Activated naive CD8-positive, alpha-beta T cell treated with anti-CD3 and anti-CD28 coated beads, Interleukin-2, amount 50 U/mL, for 24 hours (primary cell): ENCODE measurements at regions not wholly inside any gene's neighbourhood (a gene's known extent, or its start where the extent isn't known, plus 50 kb on each side); places are given as distances from the start of the nearest gene placed in this dataset.
"Not testable (repeated sequence)": the region's sequence is repeated elsewhere in the genome, so short reads cannot be mapped to it uniquely, and the experiment has no call there.

Source experiments
- ATAC-seq: fragments of 150-1000 bp; cut with Tn5 transposase; one replicate; pipeline ENCODE4 v1.10.0; 2021
- DNase-seq: peaks from one replicate; pipeline ENCODE4 v3.0.0; 2021
- H3K27ac Mint-ChIP-seq: one replicate; pipeline ENCODE4 v1.8.0; 2021; ENCODE audit warnings: mild to moderate bottlenecking, mixed read lengths
- H3K27me3 Mint-ChIP-seq: one replicate; pipeline ENCODE4 v1.8.0; 2021; ENCODE audit warnings: mixed read lengths
- H3K36me3 Mint-ChIP-seq: one replicate; pipeline ENCODE4 v1.8.0; 2021; ENCODE audit warnings: low read depth, mixed read lengths
- H3K4me1 Mint-ChIP-seq: one replicate; pipeline ENCODE4 v1.8.0; 2021; ENCODE audit warnings: mixed read lengths
- H3K4me3 Mint-ChIP-seq: one replicate; pipeline ENCODE4 v1.8.0; 2021; ENCODE audit warnings: mild to moderate bottlenecking, moderate library complexity, mixed read lengths
- H3K9me3 Mint-ChIP-seq: one replicate; pipeline ENCODE4 v1.8.0; 2021; ENCODE audit warnings: mixed read lengths

DNA sequence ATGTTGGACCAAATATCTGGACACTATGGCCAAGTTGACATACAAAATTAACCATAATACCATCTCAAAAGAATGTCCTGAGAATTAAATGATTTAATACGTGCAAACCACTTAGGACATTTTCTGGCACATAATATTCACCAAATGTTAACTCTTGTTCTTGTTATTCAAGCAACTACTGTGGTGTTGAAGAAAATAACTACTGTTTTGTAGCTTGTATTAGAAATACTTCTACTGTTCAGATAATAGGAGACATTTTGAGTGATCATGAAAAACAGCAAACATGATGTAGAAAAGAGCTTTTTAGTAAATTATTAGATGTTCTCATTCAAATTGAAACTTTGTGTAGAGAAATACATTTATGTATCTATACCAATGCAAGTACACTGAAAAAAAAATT is 140.7 kb upstream of the SMIM31 start:
- Mint-ChIP-seq H3K4me1 (no peaks in the 10 kb centered on the region), H3K27me3 (no peaks in the 10 kb centered on the region), H3K36me3 (no peaks in the 10 kb centered on the region), H3K27ac (no peak overlapping the region), H3K9me3 (no peaks in the 10 kb centered on the region), H3K4me3 (no peak overlapping the region)
- DNase-seq (no peak), ATAC-seq (no peak)

- DNase-seq: no peak
- Mint-ChIP-seq H3K36me3 (no peaks in the 10 kb centered on the region), H3K27ac (no peak overlapping the region), H3K9me3 (no peaks in the 10 kb centered on the region), H3K4me3 (no peak overlapping the region), H3K27me3 (peaks cover 2% of the 10 kb centered on the region), H3K4me1 (no peaks in the 10 kb centered on the region)
- no peak for ATAC-seq
These were observed 140.1 kb upstream of the SMIM31 start for GRCh38 chr4:164613792-164614191.

GRCh38 chr4:164614329-164614728 is 139.6 kb upstream of the SMIM31 start:
- Mint-ChIP-seq H3K4me3 (no peak overlapping the region), H3K4me1 (no peaks in the 10 kb centered on the region), H3K27ac (no peak overlapping the region), H3K9me3 (no peaks in the 10 kb centered on the region), H3K36me3 (no peaks in the 10 kb centered on the region), H3K27me3 (peaks cover 2% of the 10 kb centered on the region)
- no peak for ATAC-seq
- DNase-seq: no peak

- no peak overlapping the region for H3K27ac Mint-ChIP-seq
- no peak for ATAC-seq
These were observed 138.9 kb upstream of the SMIM31 start for GRCh38 chr4:164614999-164615398.

GRCh38 chr4:164615964-164616363 is 138.0 kb upstream of the SMIM31 start:
- no peak for ATAC-seq
- H3K9me3 Mint-ChIP-seq: no peaks in the 10 kb centered on the region
- DNase-seq: no peak
- no peaks in the 10 kb centered on the region for H3K36me3 Mint-ChIP-seq
- no peak overlapping the region for H3K4me3 Mint-ChIP-seq
- no peaks in the 10 kb centered on the region for H3K4me1 Mint-ChIP-seq
- peaks cover 2% of the 10 kb centered on the region for H3K27me3 Mint-ChIP-seq
- no peak overlapping the region for H3K27ac Mint-ChIP-seq

More at GRCh38 chr4:164614999-164615398, 138.9 kb upstream of the SMIM31 start:
- H3K4me3 Mint-ChIP-seq: no peak overlapping the region
- no peaks in the 10 kb centered on the region for H3K36me3 Mint-ChIP-seq
- peaks cover 2% of the 10 kb centered on the region for H3K27me3 Mint-ChIP-seq
- no peaks in the 10 kb centered on the region for H3K9me3 Mint-ChIP-seq
- no peak for DNase-seq
- H3K4me1 Mint-ChIP-seq: no peaks in the 10 kb centered on the region

- peaks cover 2% of the 10 kb centered on the region for H3K27me3 Mint-ChIP-seq
These were observed 137.0 kb upstream of the SMIM31 start for GRCh38 chr4:164616961-164617360.

GRCh38 chr4:164617426-164617825 is 136.5 kb upstream of the SMIM31 start:
- H3K4me1 Mint-ChIP-seq: no peaks in the 10 kb centered on the region
- no peak for DNase-seq
- H3K9me3 Mint-ChIP-seq: no peaks in the 10 kb centered on the region
- H3K27me3 Mint-ChIP-seq: peaks cover 2% of the 10 kb centered on the region
- H3K4me3 Mint-ChIP-seq: no peak overlapping the region
- no peak overlapping the region for H3K27ac Mint-ChIP-seq
- H3K36me3 Mint-ChIP-seq: no peaks in the 10 kb centered on the region
- no peak for ATAC-seq

More at GRCh38 chr4:164616961-164617360, 137.0 kb upstream of the SMIM31 start:
- H3K4me3 Mint-ChIP-seq: no peak overlapping the region
- H3K27ac Mint-ChIP-seq: no peak overlapping the region
- ATAC-seq (no peak), DNase-seq (no peak)
- H3K4me1 Mint-ChIP-seq: no peaks in the 10 kb centered on the region
- H3K36me3 Mint-ChIP-seq: no peaks in the 10 kb centered on the region
- no peaks in the 10 kb centered on the region for H3K9me3 Mint-ChIP-seq

DNA sequence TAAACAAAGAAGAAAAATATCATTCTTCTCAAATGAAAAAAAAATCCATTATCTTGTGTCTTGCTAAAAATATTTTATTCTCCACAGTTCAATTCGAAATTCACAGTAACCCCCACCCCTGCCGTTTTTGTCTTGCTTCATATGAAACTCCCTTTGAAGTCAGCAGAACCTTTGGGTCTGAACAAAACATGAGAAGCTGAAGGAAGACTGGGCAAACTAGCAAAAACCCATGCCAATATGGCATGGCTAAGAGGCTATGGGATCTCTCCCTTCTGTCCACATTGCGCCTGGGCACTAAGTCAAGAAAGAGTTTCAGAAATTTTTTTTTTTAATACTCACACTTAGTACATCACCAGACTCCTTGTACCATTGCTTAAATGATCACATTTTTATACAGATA is 136.0 kb upstream of the SMIM31 start:
- no peak for ATAC-seq
- H3K4me1 Mint-ChIP-seq: no peaks in the 10 kb centered on the region

GRCh38 chr4:164621886-164622521 is 131.9 kb upstream of the SMIM31 start:
- Mint-ChIP-seq H3K27ac (no peak overlapping the region), H3K36me3 (no peaks in the 10 kb centered on the region), H3K4me1 (no peaks in the 10 kb centered on the region), H3K9me3 (peaks cover 12% of the 10 kb centered on the region), H3K4me3 (no peak overlapping the region), H3K27me3 (peaks cover 4% of the 10 kb centered on the region)
- DNase-seq (no peak), ATAC-seq (no peak)

More for the DNA sequence above, 136.0 kb upstream of the SMIM31 start:
- H3K27ac Mint-ChIP-seq: no peak overlapping the region
- no peaks in the 10 kb centered on the region for H3K36me3 Mint-ChIP-seq
- no peak overlapping the region for H3K4me3 Mint-ChIP-seq
- no peaks in the 10 kb centered on the region for H3K9me3 Mint-ChIP-seq
- no peak for DNase-seq
- H3K27me3 Mint-ChIP-seq: peaks cover 2% of the 10 kb centered on the region

- no peak overlapping the region for H3K27ac Mint-ChIP-seq
- H3K4me1 Mint-ChIP-seq: no peaks in the 10 kb centered on the region
- H3K36me3 Mint-ChIP-seq: no peaks in the 10 kb centered on the region
- DNase-seq: no peak
- peaks cover 12% of the 10 kb centered on the region for H3K9me3 Mint-ChIP-seq
- no peak for ATAC-seq
- peaks cover 4% of the 10 kb centered on the region for H3K27me3 Mint-ChIP-seq
- no peak overlapping the region for H3K4me3 Mint-ChIP-seq
These were observed 130.8 kb upstream of the SMIM31 start for GRCh38 chr4:164623099-164623498.

- no peaks in the 10 kb centered on the region for H3K36me3 Mint-ChIP-seq
- H3K4me3 Mint-ChIP-seq: no peak overlapping the region
- DNase-seq (no peak), ATAC-seq (no peak)
- H3K27ac Mint-ChIP-seq: no peak overlapping the region
- no peaks in the 10 kb centered on the region for H3K9me3 Mint-ChIP-seq
- H3K27me3 Mint-ChIP-seq: no peaks in the 10 kb centered on the region
- H3K4me1 Mint-ChIP-seq: no peaks in the 10 kb centered on the region
These were observed 114.9 kb upstream of the SMIM31 start for GRCh38 chr4:164639001-164639400.

DNA sequence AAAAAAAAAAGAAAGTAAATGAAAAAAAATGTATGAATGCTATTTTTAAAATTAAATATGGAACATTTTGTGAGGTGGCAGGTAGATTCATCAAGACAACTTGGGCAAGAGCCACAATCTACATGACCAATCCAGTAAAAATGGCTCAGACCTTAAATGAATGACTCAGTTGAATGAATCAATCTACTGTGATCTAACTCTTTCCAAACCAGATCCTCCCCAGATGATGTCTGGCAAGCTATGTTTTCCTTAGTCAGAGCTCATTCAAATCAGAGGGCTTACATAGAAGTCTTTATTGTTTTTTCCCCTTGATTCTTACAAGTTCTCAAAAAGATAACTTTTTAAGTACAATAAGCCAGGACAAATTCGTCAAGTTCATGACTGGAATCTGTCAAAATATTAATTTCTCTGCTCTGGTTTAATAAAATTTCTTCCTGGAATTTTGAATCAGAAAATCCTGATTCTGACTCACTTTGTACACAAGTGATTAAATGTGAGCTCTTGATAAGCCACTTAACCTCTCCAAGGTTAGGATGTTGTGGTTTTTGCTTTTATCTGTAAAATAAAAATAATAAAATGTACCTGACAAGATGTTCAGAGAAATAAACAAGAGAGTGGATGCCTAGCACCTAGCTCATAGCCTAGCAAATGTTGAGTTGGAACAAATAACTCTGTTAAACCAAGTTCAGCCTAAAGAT is 105.6 kb upstream of the SMIM31 start:
- no peaks in the 10 kb centered on the region for H3K27me3 Mint-ChIP-seq
- no peak for DNase-seq
- H3K9me3 Mint-ChIP-seq: no peaks in the 10 kb centered on the region
- no peaks in the 10 kb centered on the region for H3K4me1 Mint-ChIP-seq
- H3K4me3 Mint-ChIP-seq: no peak overlapping the region
- ATAC-seq: peak; percentile 43
- H3K27ac Mint-ChIP-seq: no peak overlapping the region
- H3K36me3 Mint-ChIP-seq: no peaks in the 10 kb centered on the region

DNA sequence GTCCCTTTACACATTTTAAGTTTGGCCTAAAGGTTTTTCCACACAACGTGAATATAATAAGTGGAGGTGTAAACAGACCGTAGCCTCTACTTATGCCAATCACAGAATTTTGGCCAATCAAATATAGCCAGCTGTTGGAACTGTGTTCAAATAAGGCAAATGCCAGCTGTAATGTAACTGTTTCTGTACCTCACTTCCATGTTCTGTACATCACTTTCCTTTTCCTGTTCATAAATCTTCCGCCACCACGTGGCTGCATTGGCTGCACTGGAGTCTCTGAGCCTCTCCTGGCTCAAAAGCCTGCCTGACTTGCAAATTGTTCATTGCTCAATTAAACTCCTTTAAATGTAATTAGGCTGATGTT is 105.1 kb upstream of the SMIM31 start:
- H3K27ac Mint-ChIP-seq: no peak overlapping the region
- DNase-seq: no peak
- H3K4me1 Mint-ChIP-seq: no peaks in the 10 kb centered on the region
- H3K9me3 Mint-ChIP-seq: no peaks in the 10 kb centered on the region
- no peaks in the 10 kb centered on the region for H3K36me3 Mint-ChIP-seq
- ATAC-seq: no peak
- no peaks in the 10 kb centered on the region for H3K27me3 Mint-ChIP-seq
- no peak overlapping the region for H3K4me3 Mint-ChIP-seq

- Mint-ChIP-seq H3K4me3 (no peak overlapping the region), H3K36me3 (no peaks in the 10 kb centered on the region), H3K27me3 (no peaks in the 10 kb centered on the region), H3K27ac (no peak overlapping the region), H3K9me3 (peaks cover 18% of the 10 kb centered on the region), H3K4me1 (no peaks in the 10 kb centered on the region)
- no peak for ATAC-seq
- DNase-seq: no peak
These were observed 94.2 kb upstream of the SMIM31 start for GRCh38 chr4:164659765-164660164.

DNA sequence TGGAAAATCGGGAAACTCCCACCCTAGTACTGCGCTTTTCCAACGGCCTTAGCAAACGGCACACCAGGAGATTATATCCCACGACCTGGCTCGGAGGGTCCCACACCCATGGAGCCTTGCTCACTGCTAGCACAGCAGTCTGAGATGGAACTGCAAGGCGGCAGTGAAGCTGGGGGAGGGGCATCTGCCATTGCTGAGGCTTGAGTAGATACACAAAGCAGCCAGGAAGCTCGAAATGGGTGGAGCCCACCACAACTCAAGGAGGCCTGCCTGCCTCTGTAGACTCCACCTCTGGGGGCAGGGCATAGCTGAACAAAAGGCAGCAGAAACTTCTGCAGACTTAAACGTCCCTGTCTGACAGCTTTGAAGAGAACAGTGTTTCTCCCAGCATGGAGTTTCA is 77.8 kb upstream of the SMIM31 start:
- H3K4me3 Mint-ChIP-seq, H3K27me3 Mint-ChIP-seq, H3K36me3 Mint-ChIP-seq, H3K27ac Mint-ChIP-seq, ATAC-seq, DNase-seq, H3K9me3 Mint-ChIP-seq, H3K4me1 Mint-ChIP-seq: not testable (repeated sequence)
